Transverse colon (tissue), 4 donors: ENCODE measurements at regions not wholly inside any gene's neighbourhood (a gene's known extent, or its start where the extent isn't known, plus 50 kb on each side); places are given as distances from the start of the nearest gene placed in this dataset.

Experiments used
- DNase-seq: peaks from one replicate; pipeline ENCODE4 v3.0.0-alpha.2; 2019
- H3K27ac ChIP-seq, 4 donors: fragments of 200-600 bp; sonication (generic); 2 replicates each; pipeline ENCODE4 v1.5.1; 2016 to 2018; ENCODE audit warnings: inconsistent platforms in 4 of 4
- H3K27me3 ChIP-seq: fragments of 200-600 bp; sonication (generic); 2 replicates; pipeline ENCODE4 v1.5.1; 2017; ENCODE audit warnings: inconsistent platforms
- H3K36me3 ChIP-seq, 4 donors: fragments of 200-600 bp; sonication (generic); 2 replicates each; pipeline ENCODE4 v1.5.1; 2017 to 2019; ENCODE audit warnings: inconsistent platforms in 4 of 4
- H3K4me1 ChIP-seq, 4 donors: fragments of 200-600 bp; sonication (generic); 2 replicates each; pipeline ENCODE4 v1.5.1; 2017 to 2020; ENCODE audit warnings: inconsistent platforms in 4 of 4
- H3K4me3 ChIP-seq, 4 donors: fragments of 200-600 bp; sonication (generic); 1 replicate in 1 of 4; 2 replicates in 3 of 4; pipeline versions ENCODE4 v1.5.1 to v1.6.1; 2017 to 2019; ENCODE audit warnings: inconsistent platforms in 4 of 4
- H3K9me3 ChIP-seq, 2 donors: fragments of 200-600 bp; sonication (generic); 2 replicates each; pipeline ENCODE4 v1.5.1; 2017 to 2019; ENCODE audit warnings: inconsistent platforms in 2 of 2
- EP300 ChIP-seq: sonication (generic); formaldehyde crosslinking; IDR thresholded peaks from one replicate; pipeline ENCODE4 v1.6.1; 2017; ENCODE audit warnings: antibody characterized with exemption, low read depth
- POLR2A ChIP-seq: fragments of 450-650 bp; IDR thresholded peaks from one replicate; pipeline ENCODE4 v1.6.1; 2016; ENCODE audit warnings: antibody characterized with exemption, mild to moderate bottlenecking, moderate library complexity
- POLR2AphosphoS5 ChIP-seq, 3 donors: sonication (generic); formaldehyde crosslinking; IDR thresholded peaks; one replicate each; pipeline ENCODE4 v1.6.1; 2016; ENCODE audit warnings: antibody characterized with exemption in 3 of 3
- WGBS, 2 donors: methylation state at CpG; one replicate each; pipeline ENCODE4 v1.1.5; 2018; ENCODE audit warnings: low coverage in 1 of 2; 5-methylcytosine and 5-hydroxymethylcytosine counted together
- in situ Hi-C, 4 donors: fragments of 200-750 bp; cut with MboI; loops; one replicate each; pipeline versions ENCODE4 v1.15.0 to v1.15.1; 2017; ENCODE audit warnings: low sequenced_read_pairs in 3 of 4, low pct_ligation_motif_present in 1 of 4, low pct_unique_long_range_greater_than_20kb in 1 of 4
- intact Hi-C: fragments of 100-400 bp; cut with DNase I; formaldehyde crosslinking; loops from one replicate; pipeline ENCODE4 v1.15.1; 2023; ENCODE audit warnings: low total_unique reads
- TF ChIP-seq, protein P1 (sequence below), 5 experiments: fragments of 200-600 bp in 3 of 5; fragments of 450-650 bp in 2 of 5; sonication (generic) in 3 of 5; IDR thresholded peaks; 1 replicate in 2 of 5; 2 replicates in 3 of 5; pipeline ENCODE4 v1.5.1; 2016 to 2017; ENCODE audit warnings: antibody characterized with exemption in 5 of 5, inconsistent platforms in 3 of 5, mild to moderate bottlenecking in 2 of 5, moderate library complexity in 1 of 5

GRCh38 chr11:70882716-70883085 lies 369.7 kb downstream of the SHANK2 start:
- no peaks in the 10 kb centered on the region for H3K27me3 ChIP-seq
- whole genome bisulfite sequencing, 2 donors = 87% methylated on average over 9 of the region's 9 CpGs; no CpG with 5 or more reads in 1 of the 2 donors
- no peaks in the 10 kb centered on the region for H3K9me3 ChIP-seq
- intact Hi-C loops (no loop called here), in situ Hi-C loops (no loop called here)
- H3K27ac ChIP-seq = no peak overlapping the region
- H3K36me3 ChIP-seq = no peaks in the 10 kb centered on the region
- DNase-seq = no peak
- H3K4me3 ChIP-seq = no peak overlapping the region
- TF ChIP-seq, protein P1, sequence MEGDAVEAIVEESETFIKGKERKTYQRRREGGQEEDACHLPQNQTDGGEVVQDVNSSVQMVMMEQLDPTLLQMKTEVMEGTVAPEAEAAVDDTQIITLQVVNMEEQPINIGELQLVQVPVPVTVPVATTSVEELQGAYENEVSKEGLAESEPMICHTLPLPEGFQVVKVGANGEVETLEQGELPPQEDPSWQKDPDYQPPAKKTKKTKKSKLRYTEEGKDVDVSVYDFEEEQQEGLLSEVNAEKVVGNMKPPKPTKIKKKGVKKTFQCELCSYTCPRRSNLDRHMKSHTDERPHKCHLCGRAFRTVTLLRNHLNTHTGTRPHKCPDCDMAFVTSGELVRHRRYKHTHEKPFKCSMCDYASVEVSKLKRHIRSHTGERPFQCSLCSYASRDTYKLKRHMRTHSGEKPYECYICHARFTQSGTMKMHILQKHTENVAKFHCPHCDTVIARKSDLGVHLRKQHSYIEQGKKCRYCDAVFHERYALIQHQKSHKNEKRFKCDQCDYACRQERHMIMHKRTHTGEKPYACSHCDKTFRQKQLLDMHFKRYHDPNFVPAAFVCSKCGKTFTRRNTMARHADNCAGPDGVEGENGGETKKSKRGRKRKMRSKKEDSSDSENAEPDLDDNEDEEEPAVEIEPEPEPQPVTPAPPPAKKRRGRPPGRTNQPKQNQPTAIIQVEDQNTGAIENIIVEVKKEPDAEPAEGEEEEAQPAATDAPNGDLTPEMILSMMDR (IDR thresholded peaks at IDR 0.05) = no peak
- TF ChIP-seq POLR2AphosphoS5 (IDR thresholded peaks at IDR 0.05) = no peak
- TF ChIP-seq EP300 = no peak
- no peak for TF ChIP-seq POLR2A
- no peaks in the 10 kb centered on the region for H3K4me1 ChIP-seq

- Histone ChIP-seq H3K4me1 (no peaks in the 10 kb centered on the region), H3K27me3 (no peaks in the 10 kb centered on the region), H3K27ac (no peak overlapping the region), H3K36me3 (no peaks in the 10 kb centered on the region), H3K4me3 (no peak overlapping the region), H3K9me3 (no peaks in the 10 kb centered on the region)
- no peak for TF ChIP-seq POLR2A
- no peak for TF ChIP-seq POLR2AphosphoS5 (IDR thresholded peaks at IDR 0.05)
- TF ChIP-seq, protein P1 (IDR thresholded peaks at IDR 0.05) = no peak
- TF ChIP-seq EP300 = no peak
- WGBS, 2 donors = 80 to 89% methylated on average over 1 to 11 of the region's 11 CpGs
- in situ Hi-C loops = no loop called here
- DNase-seq = no peak
- intact Hi-C loops = no loop called here
Measured at GRCh38 chr11:70883323-70883940, 368.9 kb downstream of the SHANK2 start.

DNA sequence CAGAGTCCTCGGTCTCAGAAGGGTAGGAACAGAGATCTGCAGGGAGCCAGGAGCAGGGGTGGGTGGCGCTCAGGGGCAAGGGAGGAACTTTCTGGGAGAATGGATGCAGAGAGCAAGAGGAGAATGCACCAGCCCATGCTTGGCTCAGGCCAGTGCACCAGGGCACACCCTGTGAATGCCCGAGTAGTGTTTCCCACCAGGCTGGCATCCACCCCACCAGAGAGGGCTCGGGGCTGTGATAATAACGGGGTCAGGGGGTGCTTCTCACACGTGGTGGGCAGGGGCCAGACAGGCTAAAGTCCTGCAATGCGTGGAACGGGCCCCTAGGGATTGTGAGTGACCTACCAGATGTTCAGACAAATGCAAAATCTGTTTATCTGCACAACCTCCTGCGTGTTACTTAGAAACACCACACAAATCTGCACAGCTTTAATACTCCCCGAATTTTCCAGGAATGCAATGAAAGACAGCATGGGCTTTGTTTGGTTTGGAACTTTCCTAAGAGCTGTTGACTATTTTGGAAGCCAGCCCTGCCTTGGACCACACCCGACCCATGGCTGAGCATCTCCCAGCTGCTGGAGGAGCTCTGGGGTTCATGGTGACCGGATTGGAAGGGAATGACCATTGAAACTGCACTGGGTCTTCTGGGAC lies 368.3 kb downstream of the SHANK2 start:
- 71% methylated on average over 12 of the region's 12 CpGs; no CpG with 5 or more reads in 1 of the 2 donors for WGBS, 2 donors
- H3K27ac ChIP-seq = no peak overlapping the region
- DNase-seq = no peak

More for the DNA sequence above, 368.3 kb downstream of the SHANK2 start:
- Histone ChIP-seq H3K4me1 (no peaks in the 10 kb centered on the region), H3K27me3 (no peaks in the 10 kb centered on the region), H3K36me3 (no peaks in the 10 kb centered on the region), H3K4me3 (no peak overlapping the region), H3K9me3 (no peaks in the 10 kb centered on the region)
- intact Hi-C loops (no loop called here), in situ Hi-C loops (no loop called here)
- no peak for TF ChIP-seq POLR2A
- TF ChIP-seq POLR2AphosphoS5 (IDR thresholded peaks at IDR 0.05) = no peak
- TF ChIP-seq, protein P1 (IDR thresholded peaks at IDR 0.05) = no peak
- no peak for TF ChIP-seq EP300
